HG03520 (cell line): ENCODE measurements at regions not wholly inside any gene's neighbourhood (a gene's known extent, or its start where the extent isn't known, plus 50 kb on each side); places are given as distances from the start of the nearest gene placed in this dataset.

Experiments used
- ATAC-seq: cut with Tn5 transposase; IDR thresholded peaks from one replicate; pipeline ENCODE4 v1.9.1; 2021; ENCODE audit warnings: mild to moderate bottlenecking, moderate library complexity; ENCODE audit not compliant: unreplicated experiment

DNA sequence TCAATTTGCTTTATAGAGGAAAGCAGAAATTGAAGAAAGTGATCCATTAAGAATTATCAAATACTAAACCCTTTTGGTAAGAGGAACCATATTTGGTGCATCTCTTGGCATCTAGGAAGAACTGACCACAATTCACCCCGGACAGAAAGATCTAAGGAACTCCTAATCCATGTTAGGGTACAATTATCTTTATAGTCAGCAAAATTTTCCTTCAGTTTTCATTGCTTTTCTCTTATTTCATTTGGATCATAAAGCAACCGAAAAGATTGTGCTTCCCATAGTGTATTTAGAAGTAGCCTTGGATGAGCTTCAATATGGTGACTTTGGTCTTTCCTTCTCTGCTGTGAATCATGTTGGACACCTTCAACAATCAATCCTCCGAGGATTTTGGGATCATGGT lies 50.1 kb upstream of the IGFBP5 start:
- no peak for ATAC-seq
